IgD-negative memory B cell (primary cell): ENCODE measurements at regions not wholly inside any gene's neighbourhood (a gene's known extent, or its start where the extent isn't known, plus 50 kb on each side); places are given as distances from the start of the nearest gene placed in this dataset.

Source experiments
- H3K27ac Mint-ChIP-seq, 3 donors: one replicate each; pipeline ENCODE4 v1.8.0; 2020 to 2022; ENCODE audit warnings: mild to moderate bottlenecking in 3 of 3, mixed read lengths in 3 of 3, moderate library complexity in 1 of 3
- H3K27me3 Mint-ChIP-seq: one replicate; pipeline ENCODE4 v1.8.0; 2021; ENCODE audit warnings: mixed read lengths
- H3K36me3 Mint-ChIP-seq: one replicate; pipeline ENCODE4 v1.8.0; 2020; ENCODE audit warnings: mild to moderate bottlenecking, mixed read lengths
- H3K4me1 Mint-ChIP-seq, 3 donors: one replicate each; pipeline ENCODE4 v1.8.0; 2020 to 2022; ENCODE audit warnings: mixed read lengths in 3 of 3, mild to moderate bottlenecking in 1 of 3
- H3K4me3 Mint-ChIP-seq, 4 donors: one replicate each; pipeline ENCODE4 v1.8.0; 2020 to 2022; ENCODE audit warnings: mild to moderate bottlenecking in 4 of 4, mixed read lengths in 4 of 4, moderate library complexity in 3 of 4
- H3K9me3 Mint-ChIP-seq, 3 donors: one replicate each; pipeline ENCODE4 v1.8.0; 2020 to 2021; ENCODE audit warnings: mixed read lengths in 3 of 3, mild to moderate bottlenecking in 1 of 3

DNA sequence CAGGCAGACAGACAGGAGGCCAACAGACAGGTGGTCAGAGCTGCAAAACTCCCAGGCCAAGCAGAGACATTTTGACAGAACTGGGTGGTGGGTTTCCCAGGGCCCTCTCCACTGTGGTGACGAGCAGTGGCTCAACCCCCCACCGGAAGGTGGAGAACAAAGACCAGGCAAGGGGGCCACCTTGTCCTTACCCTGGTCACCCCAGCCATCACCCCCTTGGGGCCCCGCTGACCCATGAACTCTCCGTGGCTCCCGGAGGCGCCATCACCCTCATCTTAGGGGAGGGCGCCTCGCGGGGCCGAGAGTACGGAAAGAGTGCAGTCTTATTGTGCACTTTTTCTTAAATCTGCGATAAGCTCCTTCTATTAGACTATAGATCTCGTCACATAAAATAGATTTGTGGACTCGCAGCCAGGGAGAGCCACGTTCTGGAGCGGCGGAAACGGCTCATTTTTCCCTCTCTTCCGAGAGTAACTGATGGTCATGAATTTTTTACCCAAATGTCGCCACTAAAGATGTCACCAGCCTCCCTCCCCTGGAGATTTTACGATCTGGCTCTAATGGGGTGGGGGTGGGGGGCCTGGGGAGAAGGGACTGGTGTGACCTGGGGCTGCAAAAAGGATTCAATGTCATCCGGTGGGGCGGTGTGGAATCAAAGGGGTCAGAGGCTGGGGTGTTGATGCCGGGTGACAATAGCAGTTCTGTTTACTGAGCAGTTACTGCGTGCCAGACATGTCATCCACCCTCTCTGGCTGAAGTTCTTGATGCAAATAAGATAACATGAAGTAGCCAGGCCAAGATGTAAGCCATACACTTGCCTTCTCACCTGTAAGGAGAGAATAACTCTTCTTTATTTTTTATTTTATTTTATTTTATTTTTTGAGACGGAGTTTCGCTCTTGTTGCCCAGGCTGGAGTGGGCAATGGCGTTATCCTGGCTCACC lies 71.1 kb upstream of the MYL10 start:
- peaks cover 10% of the 10 kb centered on the region for H3K27me3 Mint-ChIP-seq
- no peak overlapping the region for H3K27ac Mint-ChIP-seq
- H3K36me3 Mint-ChIP-seq = peaks cover 1% of the 10 kb centered on the region

DNA sequence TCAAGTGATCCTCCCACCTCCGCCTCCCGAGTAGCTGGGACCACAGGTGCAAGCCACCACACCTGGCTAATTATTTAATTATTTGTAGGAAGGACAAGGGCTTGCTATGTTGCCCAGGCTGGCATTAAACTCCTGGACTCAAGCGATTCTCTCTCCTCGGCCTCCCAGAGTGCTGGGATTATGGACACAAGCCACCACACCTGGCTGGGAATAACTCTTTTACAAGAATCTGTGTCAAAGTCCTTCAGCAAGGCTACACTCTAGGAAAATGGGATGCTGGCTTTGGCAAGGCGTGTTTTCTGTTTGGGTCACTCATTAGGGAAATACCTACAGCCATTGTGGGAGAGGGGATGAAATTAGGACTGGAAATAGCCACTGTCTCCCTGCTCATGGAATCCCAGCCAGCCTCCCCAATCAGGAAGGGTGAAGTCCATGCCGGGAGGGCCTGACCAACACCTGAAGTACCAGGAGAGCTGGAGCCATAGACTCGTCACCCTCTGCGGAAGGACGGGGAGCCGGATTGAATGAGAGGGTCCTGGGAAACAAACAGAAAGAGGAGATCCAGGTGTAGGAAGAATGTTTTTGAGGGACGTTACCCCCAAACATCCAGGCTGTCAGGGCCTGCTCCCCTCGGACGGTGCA lies 72.2 kb upstream of the MYL10 start:
- Mint-ChIP-seq H3K4me1 (peaks cover 0 to 2% (median 0%) of the 10 kb centered on the region in 3 donors), H3K9me3 (peaks cover 0 to 3% (median 0%) of the 10 kb centered on the region in 3 donors), H3K36me3 (peaks cover 1% of the 10 kb centered on the region), H3K27ac (no peak overlapping the region), H3K4me3 (no peak overlapping the region), H3K27me3 (peaks cover 10% of the 10 kb centered on the region)

More for the DNA sequence above, 71.1 kb upstream of the MYL10 start:
- Mint-ChIP-seq H3K4me1 (peaks cover 0 to 2% (median 0%) of the 10 kb centered on the region in 3 donors), H3K9me3 (peaks cover 0 to 3% (median 0%) of the 10 kb centered on the region in 3 donors), H3K4me3 (no peak overlapping the region)

DNA sequence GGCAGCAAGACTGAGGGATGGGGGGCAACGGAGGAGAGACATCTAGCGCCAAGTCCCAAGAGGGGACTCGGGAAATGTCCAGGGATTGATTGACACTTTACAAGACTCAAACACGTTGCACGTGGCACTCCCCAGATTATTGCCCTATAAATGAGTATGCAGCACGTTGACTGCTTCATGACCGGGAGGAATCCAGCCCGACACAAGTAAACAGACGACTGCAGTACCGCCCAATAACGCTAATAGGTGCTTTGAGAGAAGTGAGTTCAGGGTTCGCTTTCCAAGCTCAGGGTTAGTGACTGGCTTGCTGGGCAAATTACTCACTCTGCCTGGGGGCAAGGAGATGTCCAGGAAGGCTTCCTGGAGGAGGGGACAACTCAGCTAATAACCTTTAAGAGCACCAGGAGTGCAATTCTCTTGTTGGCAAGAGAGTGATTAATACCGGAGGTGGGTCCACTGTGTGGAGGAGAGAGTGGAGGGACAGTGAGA lies 73.3 kb upstream of the MYL10 start:
- peaks cover 1% of the 10 kb centered on the region for H3K36me3 Mint-ChIP-seq
- H3K4me3 Mint-ChIP-seq = no peak overlapping the region
- H3K4me1 Mint-ChIP-seq = peaks cover 0 to 2% (median 0%) of the 10 kb centered on the region in 3 donors
- peaks cover 9% of the 10 kb centered on the region for H3K27me3 Mint-ChIP-seq
- H3K27ac Mint-ChIP-seq = peak overlapping the region in 1 of 3 donors; percentile 51
- peaks cover 0 to 3% (median 0%) of the 10 kb centered on the region in 3 donors for H3K9me3 Mint-ChIP-seq

DNA sequence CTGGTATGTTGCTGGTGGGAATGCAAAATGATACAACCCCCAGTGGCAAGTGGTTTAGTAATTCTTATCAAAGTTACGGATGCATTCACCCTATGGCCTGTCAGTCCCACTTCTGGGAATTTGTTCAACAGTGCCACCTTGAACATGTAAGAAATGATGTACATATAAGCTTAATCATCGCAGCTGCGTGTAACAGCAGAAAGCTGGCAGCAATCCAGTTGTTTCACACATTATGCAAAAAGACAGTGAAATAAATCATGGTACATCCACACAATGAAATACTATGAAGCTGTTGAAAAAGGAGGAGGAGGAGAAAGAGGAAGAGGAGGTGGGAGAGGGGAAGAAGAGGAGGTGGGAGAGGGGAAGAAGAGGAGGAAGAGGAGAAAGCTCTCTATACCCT lies 76.2 kb upstream of the MYL10 start:
- Mint-ChIP-seq H3K27ac (no peak overlapping the region), H3K27me3 (no peaks in the 10 kb centered on the region), H3K9me3 (no peaks in the 10 kb centered on the region), H3K36me3 (no peaks in the 10 kb centered on the region), H3K4me1 (peaks cover 0 to 2% (median 0%) of the 10 kb centered on the region in 3 donors), H3K4me3 (no peak overlapping the region)

DNA sequence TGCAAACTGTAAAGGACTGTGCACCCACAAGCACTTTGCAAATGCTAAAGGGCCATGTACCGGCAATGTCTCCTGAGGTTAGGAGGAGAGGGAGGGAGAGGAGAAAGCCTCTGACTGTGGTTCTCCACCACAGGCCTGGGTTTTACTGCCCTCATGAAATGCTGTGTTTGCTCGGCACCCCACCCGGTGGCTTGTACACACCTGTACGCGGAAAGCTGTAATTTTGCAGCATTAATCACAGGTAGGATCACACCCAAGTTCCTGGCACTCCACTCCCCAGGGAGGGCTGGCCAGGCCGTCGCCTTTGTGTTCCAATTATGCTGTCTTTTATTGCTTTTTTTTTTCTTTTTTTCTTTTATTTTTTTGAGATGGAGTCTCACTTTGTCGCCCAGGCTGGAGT lies 78.5 kb upstream of the MYL10 start:
- Mint-ChIP-seq H3K4me1 (peaks cover 0 to under 1% (median 0%) of the 10 kb centered on the region in 3 donors), H3K36me3 (no peaks in the 10 kb centered on the region), H3K27me3 (peaks cover 1% of the 10 kb centered on the region), H3K4me3 (no peak overlapping the region), H3K27ac (no peak overlapping the region), H3K9me3 (no peaks in the 10 kb centered on the region)

DNA sequence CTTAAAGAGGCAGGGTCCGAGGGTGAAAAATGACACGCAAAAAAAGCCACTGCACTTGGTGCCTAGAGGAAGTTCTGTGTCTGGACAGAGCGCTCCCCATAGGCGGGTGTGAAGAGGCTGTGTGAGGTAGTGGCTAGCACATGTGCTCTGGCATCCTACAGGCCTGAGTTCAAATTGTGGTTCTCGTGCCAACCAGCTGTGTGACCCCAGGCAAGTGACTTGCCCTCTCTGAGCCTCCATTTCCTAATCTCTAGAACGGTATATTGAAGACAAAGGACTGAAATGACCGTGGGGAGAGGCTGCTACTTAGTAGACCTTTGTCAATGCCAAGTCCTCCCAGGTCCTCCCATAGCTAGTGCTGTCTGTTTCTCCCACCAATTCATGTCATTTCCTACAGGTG lies 79.1 kb upstream of the MYL10 start:
- Mint-ChIP-seq H3K4me1 (no peaks in the 10 kb centered on the region), H3K9me3 (no peaks in the 10 kb centered on the region), H3K27me3 (peaks cover 1% of the 10 kb centered on the region), H3K36me3 (no peaks in the 10 kb centered on the region), H3K4me3 (no peak overlapping the region), H3K27ac (no peak overlapping the region)

DNA sequence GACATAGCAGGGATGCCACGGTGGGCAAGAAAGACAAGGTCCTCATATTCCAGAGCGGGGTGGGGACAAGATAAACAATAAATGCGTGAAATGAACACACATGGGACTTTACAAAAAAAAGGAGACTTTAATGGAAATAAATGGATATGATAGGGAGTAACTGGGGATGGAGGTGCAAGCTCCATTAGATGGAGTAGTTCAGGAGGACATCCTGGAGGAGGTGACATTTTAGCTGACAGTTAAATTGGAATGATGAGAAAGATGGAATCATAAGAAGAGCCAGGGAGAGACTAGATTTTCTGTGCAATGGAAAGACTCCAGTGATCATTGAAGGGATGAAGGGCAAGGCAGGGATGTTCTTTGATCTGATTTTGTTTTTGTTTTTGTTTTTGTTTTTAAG lies 83.6 kb upstream of the MYL10 start:
- Mint-ChIP-seq H3K4me3 (no peak overlapping the region), H3K4me1 (no peaks in the 10 kb centered on the region), H3K27ac (no peak overlapping the region), H3K27me3 (peaks cover 4% of the 10 kb centered on the region), H3K36me3 (no peaks in the 10 kb centered on the region), H3K9me3 (peaks cover 0 to 2% (median 0%) of the 10 kb centered on the region in 3 donors)

DNA sequence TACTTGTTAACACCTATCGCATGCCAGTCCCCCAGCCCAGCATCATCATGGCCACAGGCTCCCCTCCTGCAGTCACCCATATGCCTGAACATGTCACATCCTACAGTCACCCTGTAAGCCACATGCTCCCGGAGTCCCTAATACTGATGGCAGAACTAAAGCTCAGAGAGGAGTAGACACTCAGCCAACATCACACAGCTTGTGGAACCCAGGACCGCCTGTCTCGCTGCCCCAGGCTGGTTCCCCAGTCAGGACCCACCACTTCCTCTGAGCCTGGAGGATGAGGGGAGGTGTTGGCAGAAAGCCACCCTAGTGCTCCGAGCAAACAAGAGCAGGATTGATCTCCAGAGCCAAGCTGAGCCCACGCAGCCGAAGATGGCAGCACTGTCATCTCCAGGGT lies 85.0 kb upstream of the MYL10 start:
- no peaks in the 10 kb centered on the region for H3K4me1 Mint-ChIP-seq
- peak overlapping the region in 1 of 3 donors; percentile 76 for H3K27ac Mint-ChIP-seq
- H3K4me3 Mint-ChIP-seq = no peak overlapping the region
- H3K36me3 Mint-ChIP-seq = no peaks in the 10 kb centered on the region
- H3K27me3 Mint-ChIP-seq = peaks cover 10% of the 10 kb centered on the region
- peaks cover 0 to 2% (median 0%) of the 10 kb centered on the region in 3 donors for H3K9me3 Mint-ChIP-seq

DNA sequence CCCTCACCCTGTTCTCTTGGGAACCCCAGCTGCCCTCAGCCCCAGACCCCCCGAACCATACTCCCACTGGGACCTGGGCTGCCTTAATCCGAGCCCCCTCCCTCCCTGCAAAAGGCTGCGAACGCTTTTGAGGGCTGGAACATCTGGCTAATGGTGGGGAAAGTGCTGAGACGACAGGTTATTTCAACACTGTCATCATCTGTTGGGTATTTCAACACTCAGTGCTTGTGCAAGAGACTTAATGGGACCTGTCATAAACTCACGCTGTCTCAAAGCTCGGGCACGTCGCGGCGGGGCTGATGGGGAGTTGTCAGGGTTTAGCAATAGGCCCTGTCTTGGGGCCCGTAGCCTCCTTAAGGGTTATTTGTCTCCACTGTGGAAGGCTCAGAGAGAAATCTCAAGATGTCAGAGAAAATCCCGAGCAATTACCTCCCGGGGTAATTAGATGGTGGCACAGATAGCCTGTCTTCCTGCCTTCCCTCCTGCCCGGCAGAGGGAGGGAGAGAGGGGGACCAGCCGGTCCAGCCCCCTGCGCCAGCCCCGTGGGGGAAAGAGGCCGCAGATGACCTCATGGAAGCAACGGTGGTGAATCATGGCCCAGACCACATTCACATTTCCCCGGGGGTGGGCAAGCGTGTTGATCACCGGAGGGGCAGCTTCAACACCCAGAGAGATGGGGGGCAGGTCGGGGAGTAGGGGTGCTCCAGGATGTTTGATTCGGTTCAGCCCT lies 88.7 kb upstream of the MYL10 start:
- Mint-ChIP-seq H3K27me3 (peaks cover 11% of the 10 kb centered on the region), H3K27ac (peak overlapping the region in 1 of 3 donors; percentile 39), H3K9me3 (peaks cover 0 to 2% (median 0%) of the 10 kb centered on the region in 3 donors), H3K4me1 (no peaks in the 10 kb centered on the region), H3K4me3 (peak overlapping the region in 1 of 4 donors; percentile 72), H3K36me3 (no peaks in the 10 kb centered on the region)

DNA sequence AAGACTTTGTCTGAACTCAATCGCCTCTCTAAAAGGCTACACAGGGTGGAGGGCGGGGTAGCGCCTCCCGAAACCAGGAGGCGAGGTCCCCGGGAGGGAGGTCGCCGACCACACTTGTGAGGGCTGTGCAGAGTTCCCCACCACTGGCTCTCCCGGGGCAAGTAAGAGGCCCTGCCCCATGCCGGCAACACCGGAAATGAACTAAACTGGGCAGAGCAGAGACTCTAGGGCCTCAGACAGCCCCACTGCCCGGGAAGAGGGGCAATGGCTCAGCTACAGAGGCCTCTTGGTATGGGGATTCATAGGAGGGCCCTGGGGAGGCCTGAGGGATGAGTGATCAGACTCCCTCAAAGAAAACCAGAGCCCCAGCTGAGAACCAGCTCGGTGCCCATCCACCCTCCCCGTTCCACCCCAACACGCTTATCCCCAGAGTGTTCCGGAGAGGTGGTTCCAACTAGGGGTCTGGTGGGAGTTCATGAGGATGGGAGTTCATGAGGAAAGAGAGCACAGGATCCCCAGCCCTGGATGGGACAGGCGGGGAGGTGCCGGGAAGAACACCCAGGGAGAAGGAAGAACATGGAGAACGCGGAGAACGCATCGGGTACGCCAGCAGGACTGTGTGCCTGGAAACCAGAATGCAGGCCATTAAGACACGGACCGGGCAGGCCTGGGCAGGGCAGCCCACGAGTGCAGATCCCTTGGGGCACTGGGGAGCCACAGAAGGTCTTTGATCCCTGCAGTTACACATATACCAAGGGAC lies 89.4 kb upstream of the MYL10 start:
- Mint-ChIP-seq H3K27ac (no peak overlapping the region), H3K4me3 (no peak overlapping the region), H3K27me3 (peaks cover 11% of the 10 kb centered on the region), H3K36me3 (no peaks in the 10 kb centered on the region), H3K9me3 (peaks cover 0 to 2% (median 0%) of the 10 kb centered on the region in 3 donors), H3K4me1 (no peaks in the 10 kb centered on the region)

DNA sequence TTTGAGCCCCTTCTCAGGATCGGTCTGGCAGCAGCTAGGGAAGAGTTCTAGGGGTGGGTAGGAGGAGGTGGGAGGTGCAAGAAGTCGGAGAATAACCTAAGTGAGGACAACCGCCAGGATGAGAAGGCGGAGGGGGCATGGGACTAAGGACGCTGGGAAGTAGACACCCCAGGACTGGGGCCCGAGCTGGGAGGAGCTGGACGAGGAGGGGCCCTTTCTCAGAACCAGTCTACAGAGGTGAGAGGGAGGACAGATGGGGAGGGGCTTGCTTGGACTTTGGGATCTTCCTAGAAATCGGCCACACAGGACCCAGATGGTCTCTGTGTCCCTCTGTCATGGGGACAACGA lies 90.0 kb upstream of the MYL10 start:
- no peaks in the 10 kb centered on the region for H3K4me1 Mint-ChIP-seq
- H3K27me3 Mint-ChIP-seq = peaks cover 11% of the 10 kb centered on the region
- H3K36me3 Mint-ChIP-seq = no peaks in the 10 kb centered on the region
- H3K9me3 Mint-ChIP-seq = peaks cover 0 to 2% (median 0%) of the 10 kb centered on the region in 3 donors
- no peak overlapping the region for H3K27ac Mint-ChIP-seq
- H3K4me3 Mint-ChIP-seq = no peak overlapping the region

DNA sequence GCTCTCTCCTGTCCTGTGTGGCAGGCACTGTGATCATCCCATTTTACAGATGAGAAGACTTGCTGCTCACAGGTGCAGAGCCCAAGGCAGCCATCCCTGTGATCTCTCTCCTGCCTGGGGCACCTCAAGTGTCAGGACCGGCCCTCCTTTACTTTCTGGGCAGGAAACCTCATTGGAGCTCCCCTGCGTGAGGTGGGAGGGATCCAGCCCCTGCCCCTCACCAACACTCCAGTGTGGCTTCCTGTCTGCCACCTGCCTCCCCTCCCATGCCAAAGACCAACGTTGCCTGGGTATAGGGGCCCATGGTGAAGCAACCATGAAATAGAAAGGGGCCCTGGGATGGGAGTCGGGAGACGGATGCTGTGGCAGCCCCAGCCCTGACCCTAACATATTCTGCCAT lies 91.2 kb upstream of the MYL10 start:
- Mint-ChIP-seq H3K4me1 (no peaks in the 10 kb centered on the region), H3K27ac (no peak overlapping the region), H3K27me3 (peaks cover 12% of the 10 kb centered on the region), H3K36me3 (no peaks in the 10 kb centered on the region), H3K9me3 (no peaks in the 10 kb centered on the region), H3K4me3 (no peak overlapping the region)

DNA sequence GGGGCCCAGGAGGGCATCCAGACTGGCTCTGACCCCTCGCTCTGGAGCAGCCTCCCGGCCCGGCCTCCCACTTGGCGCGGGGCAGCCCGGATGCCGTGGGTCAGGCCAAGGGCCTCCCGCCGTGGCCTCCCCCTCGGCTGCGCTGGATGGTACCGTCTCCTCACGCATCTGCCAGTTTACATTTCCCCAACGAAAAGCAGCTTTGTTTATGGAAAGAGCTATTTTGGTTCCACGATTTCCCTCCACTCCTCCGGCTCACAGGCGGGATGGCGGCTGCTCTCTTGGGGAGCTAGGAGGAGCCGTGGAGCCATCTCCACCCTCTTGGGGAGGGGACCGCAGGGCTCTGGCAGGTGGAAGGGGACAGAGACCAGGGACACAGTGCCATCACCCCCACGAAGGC lies 93.2 kb upstream of the MYL10 start:
- no peaks in the 10 kb centered on the region for H3K4me1 Mint-ChIP-seq
- no peak overlapping the region for H3K4me3 Mint-ChIP-seq
- peaks cover 12% of the 10 kb centered on the region for H3K27me3 Mint-ChIP-seq
- no peaks in the 10 kb centered on the region for H3K36me3 Mint-ChIP-seq
- H3K9me3 Mint-ChIP-seq = no peaks in the 10 kb centered on the region
- H3K27ac Mint-ChIP-seq = no peak overlapping the region

DNA sequence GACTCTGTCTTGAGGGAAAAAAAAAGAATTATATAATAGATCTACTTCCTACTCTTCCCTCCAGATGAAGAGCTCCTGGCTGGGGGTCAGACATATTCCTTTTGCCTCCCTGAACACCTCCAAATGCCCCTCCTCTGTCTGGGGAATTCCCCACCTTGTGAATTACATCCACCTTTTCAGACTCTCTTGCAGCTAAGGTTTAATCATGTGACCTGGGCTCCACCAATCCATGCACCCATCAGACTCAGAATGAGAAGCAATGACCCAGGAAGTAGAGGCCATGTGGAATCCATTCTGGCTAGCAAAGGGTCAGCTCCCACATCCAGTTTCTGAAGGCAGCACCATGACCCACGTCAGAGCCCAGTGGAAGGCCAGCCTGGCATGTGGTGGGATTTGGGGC lies 93.6 kb upstream of the CUX1 start:
- H3K36me3 Mint-ChIP-seq = peaks cover 3% of the 10 kb centered on the region
- H3K4me1 Mint-ChIP-seq = no peaks in the 10 kb centered on the region
- peaks cover 7% of the 10 kb centered on the region for H3K27me3 Mint-ChIP-seq
- H3K9me3 Mint-ChIP-seq = no peaks in the 10 kb centered on the region
- no peak overlapping the region for H3K27ac Mint-ChIP-seq
- no peak overlapping the region for H3K4me3 Mint-ChIP-seq
